SK-N-MC (cell line): ENCODE measurements at regions not wholly inside any gene's neighbourhood (a gene's known extent, or its start where the extent isn't known, plus 50 kb on each side); places are given as distances from the start of the nearest gene placed in this dataset.

Source experiments
- EZH2 ChIP-seq: fragments of 200-600 bp; sonication (generic); IDR thresholded peaks from one replicate; pipeline ENCODE4 v1.6.1; 2017; ENCODE audit warnings: antibody characterized with exemption
- FOXP2 ChIP-seq: optimal IDR thresholded peaks from 2 replicates; pipeline ENCODE3; 2011; ENCODE audit warnings: mild to moderate bottlenecking, moderate library complexity; ENCODE audit not compliant: insufficient read depth; ENCODE audit errors: extremely low read length, control extremely low read depth
- POLR2AphosphoS5 ChIP-seq: IDR thresholded peaks from 2 replicates; pipeline ENCODE4 v1.6.1; 2012; ENCODE audit warnings: mild to moderate bottlenecking, low read depth, low read length, borderline replicate concordance

- TF ChIP-seq EZH2 (no peak), POLR2AphosphoS5 (no peak), FOXP2 (no peak)
Measured at GRCh38 chr20:57881466-57882385, 171.9 kb upstream of the PMEPA1 start.
